ENCODE measurements at regions not wholly inside any gene's neighbourhood (a gene's known extent, or its start where the extent isn't known, plus 50 kb on each side); places are given as distances from the start of the nearest gene placed in this dataset.

DNA sequence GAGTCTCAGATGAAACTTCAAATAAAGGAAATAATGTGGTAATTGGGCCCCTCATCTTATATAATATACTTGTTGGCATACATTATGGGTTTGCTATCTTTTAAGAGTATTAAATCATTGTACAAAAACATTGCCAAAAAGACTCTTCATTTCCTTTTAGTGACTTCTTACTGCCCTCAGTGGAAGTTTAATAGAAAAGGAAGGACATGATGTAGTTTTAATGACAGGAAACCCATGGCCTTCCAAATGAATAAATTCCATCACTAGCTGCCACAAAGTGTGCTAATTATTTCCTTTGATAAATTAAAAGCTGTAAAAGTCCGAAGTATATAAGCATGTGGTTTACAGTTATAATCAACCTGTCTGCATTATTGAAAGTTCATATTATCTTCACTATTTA is 350.9 kb upstream of the HAND2 start:
- TF ChIP-seq, protein P1, sequence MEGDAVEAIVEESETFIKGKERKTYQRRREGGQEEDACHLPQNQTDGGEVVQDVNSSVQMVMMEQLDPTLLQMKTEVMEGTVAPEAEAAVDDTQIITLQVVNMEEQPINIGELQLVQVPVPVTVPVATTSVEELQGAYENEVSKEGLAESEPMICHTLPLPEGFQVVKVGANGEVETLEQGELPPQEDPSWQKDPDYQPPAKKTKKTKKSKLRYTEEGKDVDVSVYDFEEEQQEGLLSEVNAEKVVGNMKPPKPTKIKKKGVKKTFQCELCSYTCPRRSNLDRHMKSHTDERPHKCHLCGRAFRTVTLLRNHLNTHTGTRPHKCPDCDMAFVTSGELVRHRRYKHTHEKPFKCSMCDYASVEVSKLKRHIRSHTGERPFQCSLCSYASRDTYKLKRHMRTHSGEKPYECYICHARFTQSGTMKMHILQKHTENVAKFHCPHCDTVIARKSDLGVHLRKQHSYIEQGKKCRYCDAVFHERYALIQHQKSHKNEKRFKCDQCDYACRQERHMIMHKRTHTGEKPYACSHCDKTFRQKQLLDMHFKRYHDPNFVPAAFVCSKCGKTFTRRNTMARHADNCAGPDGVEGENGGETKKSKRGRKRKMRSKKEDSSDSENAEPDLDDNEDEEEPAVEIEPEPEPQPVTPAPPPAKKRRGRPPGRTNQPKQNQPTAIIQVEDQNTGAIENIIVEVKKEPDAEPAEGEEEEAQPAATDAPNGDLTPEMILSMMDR (conservative IDR thresholded peaks at IDR 0.05; ENCODE audit: low read depth, low read length), result no peak
- Histone ChIP-seq H3K4me1 (ENCODE audit: low read depth, poor library complexity, severe bottlenecking) (no peaks in the 10 kb centered on the region), H3K79me2 (ENCODE audit: insufficient read depth, low read depth) (no peaks in the 10 kb centered on the region), H3K36me3 (ENCODE audit: insufficient read depth) (no peaks in the 10 kb centered on the region), H3K4me3 (IDR thresholded peaks at IDR 0.05; ENCODE audit: insufficient read depth, low read depth, low read length) (no peak overlapping the region), H3K4me2 (no peak overlapping the region), H3K27ac (no peak overlapping the region), H3K9ac (no peak overlapping the region), H4K20me1 (ENCODE audit: insufficient read depth) (no peaks in the 10 kb centered on the region), H2AFZ (ENCODE audit: low read depth) (no peak overlapping the region), H3K27me3 (ENCODE audit: insufficient read depth, low read depth) (no peaks in the 10 kb centered on the region)

DNA sequence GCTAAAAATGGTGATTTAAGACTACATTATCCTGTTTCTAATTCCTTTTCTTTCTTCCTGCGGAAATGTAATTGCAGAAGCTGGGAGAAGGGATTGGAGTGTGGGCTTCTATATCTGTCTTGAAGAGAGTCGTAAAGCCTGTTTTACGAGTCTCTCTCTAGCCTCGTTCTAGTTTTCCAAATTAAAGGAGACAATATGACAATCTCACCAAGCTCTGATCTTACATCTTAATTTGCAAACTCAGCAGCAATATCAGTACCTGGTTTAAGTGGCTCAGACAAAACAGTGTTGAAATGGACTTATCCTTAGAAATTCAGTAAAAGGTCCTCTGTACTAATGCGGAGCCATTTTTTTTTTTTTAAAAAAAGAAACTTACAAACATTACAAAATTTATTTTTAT is 349.5 kb upstream of the HAND2 start:
- Histone ChIP-seq H3K4me3 (IDR thresholded peaks at IDR 0.05; ENCODE audit: insufficient read depth, low read depth, low read length) (no peak overlapping the region), H3K27ac (no peak overlapping the region)
- TF ChIP-seq, protein P1 (conservative IDR thresholded peaks at IDR 0.05; ENCODE audit: low read depth, low read length), result no peak

DNA sequence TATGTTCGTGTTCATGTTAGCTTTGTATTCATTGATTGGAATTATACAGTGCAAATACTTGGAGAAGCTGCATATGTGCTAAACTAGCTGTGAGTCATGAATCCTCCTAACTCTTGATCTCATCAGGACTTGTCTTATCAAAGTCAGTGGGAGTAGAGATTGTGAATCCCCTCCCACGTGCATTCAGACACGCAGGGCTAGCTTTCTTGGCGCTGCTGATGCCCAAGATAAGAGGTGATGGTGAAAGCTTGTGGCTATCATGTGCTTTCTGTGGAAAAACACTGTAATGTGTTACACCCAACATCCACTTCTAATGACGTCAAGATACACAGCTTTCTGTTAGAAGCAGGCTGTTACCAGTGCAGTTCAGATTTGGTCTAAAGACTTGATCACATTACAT is 348.7 kb upstream of the HAND2 start:
- H2AFZ ChIP-seq (ENCODE audit: low read depth), result no peak overlapping the region
- H3K27ac ChIP-seq, result no peak overlapping the region
- no peak overlapping the region for H3K4me2 ChIP-seq
- no peaks in the 10 kb centered on the region for H3K27me3 ChIP-seq (ENCODE audit: insufficient read depth, low read depth)
- H3K4me3 ChIP-seq (IDR thresholded peaks at IDR 0.05; ENCODE audit: insufficient read depth, low read depth, low read length), result no peak overlapping the region
- H3K36me3 ChIP-seq (ENCODE audit: insufficient read depth), result no peaks in the 10 kb centered on the region
- H4K20me1 ChIP-seq (ENCODE audit: insufficient read depth), result no peaks in the 10 kb centered on the region
- H3K4me1 ChIP-seq (ENCODE audit: low read depth, poor library complexity, severe bottlenecking), result no peaks in the 10 kb centered on the region
- H3K9ac ChIP-seq, result no peak overlapping the region
- H3K79me2 ChIP-seq (ENCODE audit: insufficient read depth, low read depth), result no peaks in the 10 kb centered on the region
- TF ChIP-seq, protein P1 (conservative IDR thresholded peaks at IDR 0.05; ENCODE audit: low read depth, low read length), result no peak

More for the DNA sequence above, 349.5 kb upstream of the HAND2 start:
- Histone ChIP-seq H4K20me1 (ENCODE audit: insufficient read depth) (no peaks in the 10 kb centered on the region), H3K36me3 (ENCODE audit: insufficient read depth) (no peaks in the 10 kb centered on the region), H3K4me2 (no peak overlapping the region), H2AFZ (ENCODE audit: low read depth) (no peak overlapping the region), H3K9ac (no peak overlapping the region), H3K27me3 (ENCODE audit: insufficient read depth, low read depth) (no peaks in the 10 kb centered on the region), H3K4me1 (ENCODE audit: low read depth, poor library complexity, severe bottlenecking) (no peaks in the 10 kb centered on the region), H3K79me2 (ENCODE audit: insufficient read depth, low read depth) (no peaks in the 10 kb centered on the region)

DNA sequence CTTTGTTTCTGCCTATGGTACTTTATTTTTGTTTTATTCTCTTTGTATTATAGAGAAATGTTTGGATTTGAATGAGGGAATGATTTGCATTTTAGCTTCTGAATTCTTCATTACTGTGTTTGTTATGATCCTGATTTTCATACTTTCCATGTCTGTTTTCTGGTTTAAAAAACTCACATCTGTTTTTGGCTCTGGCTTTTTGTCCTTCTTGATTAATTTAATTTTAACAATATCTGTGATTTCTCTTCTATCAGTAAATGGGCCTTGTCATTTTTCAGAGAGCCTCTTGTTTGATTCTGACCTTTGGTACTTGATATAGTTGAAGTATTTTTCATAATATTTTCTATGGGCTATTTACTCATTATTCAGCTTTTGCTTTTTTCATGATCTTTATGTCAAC is 341.6 kb upstream of the HAND2 start:
- Histone ChIP-seq H3K4me3 (IDR thresholded peaks at IDR 0.05; ENCODE audit: insufficient read depth, low read depth, low read length) (no peak overlapping the region), H3K27me3 (ENCODE audit: insufficient read depth, low read depth) (no peaks in the 10 kb centered on the region), H3K9ac (no peak overlapping the region), H3K4me2 (no peak overlapping the region), H3K36me3 (ENCODE audit: insufficient read depth) (no peaks in the 10 kb centered on the region), H2AFZ (ENCODE audit: low read depth) (no peak overlapping the region), H3K27ac (no peak overlapping the region), H3K79me2 (ENCODE audit: insufficient read depth, low read depth) (no peaks in the 10 kb centered on the region), H4K20me1 (ENCODE audit: insufficient read depth) (no peaks in the 10 kb centered on the region), H3K4me1 (ENCODE audit: low read depth, poor library complexity, severe bottlenecking) (no peaks in the 10 kb centered on the region)
- TF ChIP-seq, protein P1 (conservative IDR thresholded peaks at IDR 0.05; ENCODE audit: low read depth, low read length), result no peak
